ENCODE measurements at regions not wholly inside any gene's neighbourhood (a gene's known extent, or its start where the extent isn't known, plus 50 kb on each side); places are given as distances from the start of the nearest gene placed in this dataset.

GRCh38 chr5:125981016-125981415, 442.2 kb upstream of the GRAMD2B start:
- TF ChIP-seq CTCF (IDR thresholded peaks at IDR 0.05) (no peak), POLR2A (IDR thresholded peaks at IDR 0.05) (no peak)
